ENCODE measurements at regions not wholly inside any gene's neighbourhood (a gene's known extent, or its start where the extent isn't known, plus 50 kb on each side); places are given as distances from the start of the nearest gene placed in this dataset.

DNA sequence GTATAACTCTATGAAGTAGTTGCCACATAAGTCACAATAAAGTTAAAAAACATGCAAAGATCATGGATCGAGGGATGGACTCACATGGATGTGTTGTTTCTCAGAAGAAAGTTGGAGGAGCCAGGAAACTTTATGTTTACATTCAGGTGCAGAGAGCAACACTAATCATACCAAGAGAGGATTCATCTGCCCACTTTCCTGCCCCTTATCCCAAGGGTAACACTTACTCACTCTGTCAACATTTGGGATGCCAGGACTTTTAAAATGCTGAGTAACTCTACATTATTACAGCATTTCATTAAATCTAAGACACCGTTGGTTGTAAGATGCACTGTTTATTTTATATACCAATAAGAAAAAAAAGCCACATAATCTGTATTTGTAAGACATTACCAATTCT lies 170.4 kb downstream of the KCNE4 start:
- DNase-seq (ENCODE audit: extremely low read depth, low read depth) = peak; percentile 74

DNA sequence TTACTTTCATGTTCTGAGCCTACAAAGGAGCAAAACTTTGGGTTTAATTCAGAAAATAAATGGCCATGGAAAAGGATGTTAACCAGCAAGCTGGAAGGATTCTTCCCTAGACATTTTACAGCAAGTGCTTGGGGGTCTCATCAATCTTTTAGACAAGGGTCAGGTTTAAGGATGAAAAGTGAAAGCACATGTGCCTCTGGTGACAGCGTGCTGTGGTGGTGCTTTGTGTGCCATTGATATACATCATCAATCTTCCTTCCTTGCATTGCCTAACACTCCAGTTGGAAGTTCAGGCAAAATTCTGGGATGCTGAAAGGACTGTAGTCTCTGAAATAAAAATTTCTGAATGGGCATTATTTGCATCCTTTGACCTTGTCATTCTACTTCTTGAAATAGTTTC lies 171.2 kb downstream of the KCNE4 start:
- DNase-seq (ENCODE audit: extremely low read depth, low read depth) = no peak

DNA sequence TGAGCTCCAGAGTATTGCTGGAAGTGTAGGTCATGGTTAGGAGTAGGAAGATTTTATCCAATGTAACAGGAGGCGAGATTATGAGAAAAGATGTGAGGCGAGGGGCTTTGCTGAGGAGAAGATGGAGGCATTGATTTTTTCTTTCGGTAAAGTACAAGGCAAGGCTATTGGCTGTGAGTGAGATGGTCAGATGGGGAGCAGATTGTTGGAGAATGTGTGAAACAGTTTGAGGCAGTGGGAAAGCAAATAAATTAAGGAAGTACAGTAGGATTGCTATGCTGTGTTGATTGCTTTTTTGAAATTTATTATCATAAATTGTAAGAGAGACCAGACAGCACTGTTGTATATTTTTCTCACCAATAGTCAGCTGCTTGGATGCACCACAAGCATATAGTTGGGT lies 173.3 kb downstream of the KCNE4 start:
- no peak for DNase-seq (ENCODE audit: extremely low read depth, low read depth)

DNA sequence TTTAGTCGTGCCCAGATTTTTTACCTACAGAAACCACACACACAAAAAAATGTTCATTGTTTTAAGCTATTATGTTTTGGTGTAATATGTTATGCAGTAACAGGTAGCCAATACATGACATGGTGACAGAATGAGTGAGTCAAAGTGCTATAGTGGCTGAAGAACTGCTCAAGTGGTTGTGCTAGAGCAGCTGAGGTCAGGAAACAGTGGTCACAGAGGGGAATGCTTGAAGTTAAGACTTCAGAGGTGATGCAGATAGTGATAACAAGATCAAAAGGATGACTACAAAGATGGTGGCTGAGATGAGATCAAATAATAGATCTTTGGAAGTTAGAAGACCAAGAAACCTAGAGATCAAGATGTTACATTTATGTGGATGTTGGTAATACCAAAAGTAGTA lies 174.3 kb downstream of the KCNE4 start:
- no peak for DNase-seq (ENCODE audit: extremely low read depth, low read depth)

DNA sequence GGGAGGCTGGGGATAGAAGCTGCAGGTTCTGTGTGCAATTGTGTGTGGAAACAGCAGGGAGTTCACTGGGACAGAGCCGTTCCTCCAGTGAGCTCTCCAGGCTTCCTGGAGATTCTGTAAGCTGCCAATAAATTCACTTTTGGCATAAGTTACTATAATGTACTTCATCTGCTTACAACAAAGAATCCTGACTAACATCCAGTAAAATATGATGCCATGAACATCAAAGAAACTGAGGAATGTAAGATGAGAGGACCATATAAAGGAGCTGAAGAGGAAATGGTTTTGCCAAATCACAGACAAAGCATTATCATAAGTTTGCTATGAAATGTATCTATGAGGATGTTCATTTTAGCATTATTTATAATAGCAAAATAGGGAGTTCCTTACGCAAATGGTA lies 175.3 kb downstream of the KCNE4 start:
- DNase-seq (ENCODE audit: extremely low read depth, low read depth) = no peak

DNA sequence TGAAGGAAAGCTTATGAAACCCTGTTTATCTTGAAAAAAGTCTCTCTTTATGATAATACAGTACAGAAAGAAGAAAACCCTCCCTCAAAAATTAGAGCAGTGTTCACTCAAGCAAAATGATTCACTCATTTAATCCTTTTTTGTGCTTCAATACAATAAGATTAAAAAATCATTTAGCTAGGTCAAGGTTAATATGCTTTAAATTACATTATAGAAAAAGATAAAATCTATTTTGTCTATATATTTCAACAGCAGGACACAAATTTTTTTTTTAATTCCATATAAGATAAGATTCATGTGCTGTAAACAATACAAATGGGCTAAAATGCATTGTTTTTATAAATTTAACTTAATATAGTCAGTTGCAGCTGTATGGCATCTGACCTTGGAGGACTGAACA lies 176.9 kb downstream of the KCNE4 start:
- DNase-seq (ENCODE audit: extremely low read depth, low read depth) = no peak

DNA sequence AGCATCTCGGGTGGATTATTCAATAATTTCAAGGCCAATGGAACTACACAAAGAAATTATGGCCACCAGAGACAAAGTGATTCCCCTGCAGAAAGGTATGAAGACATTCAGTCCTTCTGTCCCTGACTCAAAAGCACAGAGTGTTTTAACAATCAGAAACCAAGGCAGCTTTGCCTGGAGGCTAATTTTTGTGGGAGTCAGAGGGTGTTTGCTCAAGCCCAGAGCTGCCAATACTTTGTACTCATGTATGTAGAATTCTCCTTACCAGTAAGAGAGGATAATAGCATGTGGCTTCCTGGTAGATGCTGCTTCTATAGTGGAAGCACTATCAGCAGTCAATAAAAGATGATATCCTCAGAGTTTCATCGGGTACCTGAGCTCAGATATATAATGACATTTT lies 178.4 kb downstream of the KCNE4 start:
- DNase-seq (ENCODE audit: extremely low read depth, low read depth) = no peak

DNA sequence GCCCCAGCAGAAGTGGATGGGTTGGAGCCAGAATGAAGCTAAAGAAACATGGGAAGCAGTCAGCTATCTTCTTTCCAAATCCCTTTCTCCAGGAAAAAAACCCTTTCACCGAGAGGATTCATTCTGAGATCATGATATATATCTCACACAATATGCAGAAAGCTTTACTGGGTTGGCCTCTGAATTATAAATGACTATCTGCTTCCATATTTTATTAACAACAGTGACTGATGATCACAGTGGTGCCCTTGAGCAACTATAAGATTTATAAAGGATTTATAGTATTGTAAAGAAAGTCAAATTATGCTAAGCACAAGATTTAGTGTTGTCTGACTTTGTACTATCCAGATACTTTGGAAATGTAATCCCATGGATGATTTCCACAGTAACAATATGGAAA lies 180.3 kb downstream of the KCNE4 start:
- DNase-seq (ENCODE audit: extremely low read depth, low read depth) = no peak

DNA sequence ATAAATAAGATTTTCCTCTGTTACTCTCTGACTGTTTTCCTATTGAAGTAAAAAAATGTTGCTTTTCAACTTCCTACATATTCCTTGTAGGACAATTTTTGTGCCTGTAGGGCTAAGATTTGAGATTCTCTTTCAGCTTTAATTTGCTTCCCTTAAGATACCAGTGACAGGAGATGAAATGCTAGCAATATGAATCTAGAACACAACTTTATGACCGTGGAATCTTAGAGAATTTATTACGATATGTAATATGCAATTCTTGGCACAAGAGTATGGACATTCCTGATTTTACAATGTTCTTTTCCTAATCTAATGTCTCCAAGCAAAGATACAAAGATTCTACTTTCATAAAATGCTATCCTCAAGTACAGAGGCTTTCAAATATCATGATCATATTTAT lies 180.9 kb downstream of the KCNE4 start:
- DNase-seq (ENCODE audit: extremely low read depth, low read depth) = no peak

DNA sequence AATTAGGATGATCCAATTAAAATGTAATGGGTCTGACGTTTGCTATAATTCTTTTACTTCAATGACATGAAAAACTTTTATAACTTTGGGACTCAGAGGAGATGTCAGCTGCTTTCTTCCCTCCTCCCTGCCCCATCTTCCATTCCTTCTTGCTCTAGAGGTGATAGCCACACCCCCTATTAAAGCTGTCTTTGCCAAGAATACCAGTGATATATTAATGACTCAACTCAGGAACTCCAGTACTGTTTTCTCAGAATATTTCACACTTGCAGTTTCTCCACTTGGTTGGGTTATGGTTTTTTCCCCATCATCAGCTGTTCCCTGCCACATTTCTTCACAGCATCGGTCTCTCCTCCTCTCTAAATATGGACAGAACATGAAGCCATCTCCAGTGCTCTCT lies 184.0 kb downstream of the KCNE4 start:
- DNase-seq (ENCODE audit: extremely low read depth, low read depth) = no peak

DNA sequence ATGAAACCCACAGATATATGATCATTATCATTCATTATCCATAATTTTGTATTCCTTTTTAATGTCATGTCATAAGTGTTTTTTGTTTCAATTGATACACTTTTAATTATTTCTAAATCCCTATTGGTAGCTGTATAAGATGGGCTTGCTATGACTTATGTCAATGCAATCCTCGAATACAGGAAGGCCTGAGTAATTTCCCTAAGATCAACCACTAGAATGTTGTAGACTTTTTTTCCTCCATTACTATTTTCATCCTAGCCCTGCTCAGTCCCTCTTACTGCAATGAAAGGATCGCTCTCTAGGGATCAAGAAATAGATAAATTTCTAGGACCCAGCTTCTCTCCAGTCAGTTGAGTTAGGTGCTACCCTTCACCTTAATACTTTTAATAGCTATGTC lies 186.3 kb downstream of the KCNE4 start:
- DNase-seq (ENCODE audit: extremely low read depth, low read depth) = no peak

DNA sequence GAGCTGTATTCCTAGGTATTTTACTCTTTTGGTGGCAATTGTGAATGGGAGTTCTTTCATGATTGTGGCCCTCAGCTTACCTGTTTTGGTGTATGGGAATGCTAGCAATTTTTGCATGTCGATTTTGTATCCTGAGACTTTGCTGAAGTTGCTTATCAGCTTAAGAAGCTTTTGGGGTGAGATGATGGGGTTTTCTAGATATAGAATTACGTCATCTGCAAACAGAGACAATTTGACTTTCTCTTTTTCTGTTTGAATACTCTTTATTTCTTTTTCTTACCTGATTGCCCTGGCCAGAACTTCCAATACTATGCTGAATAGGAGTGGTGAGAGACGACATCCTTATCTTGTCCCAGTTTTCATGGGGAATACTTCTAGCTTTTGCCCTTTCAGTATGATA lies 191.2 kb downstream of the KCNE4 start:
- no peak for DNase-seq (ENCODE audit: extremely low read depth, low read depth)

DNA sequence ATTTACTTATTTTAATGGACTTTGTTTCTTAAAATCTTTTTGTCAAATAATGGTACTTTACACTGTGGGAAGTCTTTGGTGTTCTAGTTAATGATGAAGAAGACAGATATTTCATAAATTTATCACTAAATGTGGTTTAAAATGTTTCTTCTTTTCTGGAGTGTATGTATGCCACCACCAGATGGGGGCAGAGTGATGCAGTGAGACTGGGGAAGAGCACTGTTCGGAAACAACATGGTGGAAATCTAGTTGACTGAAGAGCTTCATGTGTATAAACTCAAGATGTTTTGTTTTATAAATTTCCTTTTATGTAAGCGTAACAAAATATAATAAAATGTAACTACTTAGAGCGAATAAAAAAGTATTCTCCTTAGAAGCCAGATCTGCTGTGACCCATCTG lies 195.1 kb downstream of the KCNE4 start:
- peak; percentile 12 for DNase-seq (ENCODE audit: extremely low read depth, low read depth)

DNA sequence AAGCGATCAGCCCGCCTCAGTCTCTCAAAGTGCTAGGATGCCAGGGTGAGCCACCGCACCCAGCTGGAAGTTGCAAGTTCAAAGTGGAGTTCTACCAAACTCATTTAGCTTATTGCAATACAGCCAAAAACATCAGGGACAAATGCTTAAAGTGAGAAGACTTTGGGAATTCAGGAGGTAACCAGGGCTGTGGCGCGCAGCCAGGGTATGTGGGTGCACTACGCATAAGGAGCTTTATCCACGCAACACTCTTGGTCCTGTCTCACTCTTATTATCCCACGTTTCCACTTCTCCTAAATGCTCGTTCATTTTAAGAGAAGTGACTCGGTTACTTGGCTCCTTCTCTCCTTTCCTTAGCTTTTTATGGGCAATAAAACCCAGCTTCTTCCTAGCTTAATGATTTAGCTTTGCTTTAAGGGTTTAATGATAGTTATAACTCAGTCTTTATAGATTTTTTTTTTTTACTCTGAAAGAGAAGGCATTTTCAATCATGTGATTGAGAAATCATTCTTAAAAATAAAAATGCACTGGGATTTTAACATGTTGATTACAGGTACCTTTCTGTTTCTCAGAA lies 199.8 kb downstream of the KCNE4 start:
- DNase-seq (ENCODE audit: extremely low read depth, low read depth) = no peak

DNA sequence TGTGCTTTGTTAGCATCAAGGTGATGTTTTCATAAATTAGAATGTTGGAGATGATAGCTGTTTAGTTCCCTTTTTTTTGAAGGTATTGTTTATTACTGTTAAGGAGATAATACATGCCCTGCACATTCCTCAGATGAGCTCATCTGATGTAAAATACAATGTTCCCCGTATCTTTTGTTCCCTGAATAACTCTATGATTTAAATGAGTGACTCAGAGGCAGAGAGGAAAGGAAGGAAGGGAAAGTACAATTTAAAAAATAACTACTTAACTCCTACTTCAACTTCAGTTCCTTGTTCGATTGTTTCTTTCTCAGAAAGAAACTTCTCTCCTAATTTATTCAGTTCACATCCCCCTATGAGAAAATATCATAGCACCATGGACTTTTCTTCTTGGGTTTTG lies 208.7 kb downstream of the KCNE4 start:
- no peak for DNase-seq (ENCODE audit: extremely low read depth, low read depth)

DNA sequence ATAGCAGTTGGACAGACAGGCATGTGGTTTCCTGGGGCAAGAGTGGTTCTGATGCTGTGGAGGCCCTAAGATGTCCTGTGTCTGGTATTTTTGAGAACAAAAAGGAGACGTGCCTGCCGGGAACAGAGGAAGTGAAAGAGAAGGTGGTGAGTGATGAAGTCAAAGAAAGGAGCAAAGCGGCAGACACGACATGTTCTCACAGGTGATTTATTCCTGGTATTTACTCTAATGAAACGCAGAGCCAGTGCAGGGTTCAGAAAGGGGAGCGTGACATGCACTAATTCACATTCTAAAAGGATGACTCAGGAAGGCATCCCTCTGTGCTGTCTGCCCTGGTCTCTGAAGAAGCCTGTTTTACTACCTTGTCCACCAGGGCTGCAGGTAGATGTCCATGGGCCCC lies 211.0 kb downstream of the KCNE4 start:
- no peak for DNase-seq (ENCODE audit: extremely low read depth, low read depth)

DNA sequence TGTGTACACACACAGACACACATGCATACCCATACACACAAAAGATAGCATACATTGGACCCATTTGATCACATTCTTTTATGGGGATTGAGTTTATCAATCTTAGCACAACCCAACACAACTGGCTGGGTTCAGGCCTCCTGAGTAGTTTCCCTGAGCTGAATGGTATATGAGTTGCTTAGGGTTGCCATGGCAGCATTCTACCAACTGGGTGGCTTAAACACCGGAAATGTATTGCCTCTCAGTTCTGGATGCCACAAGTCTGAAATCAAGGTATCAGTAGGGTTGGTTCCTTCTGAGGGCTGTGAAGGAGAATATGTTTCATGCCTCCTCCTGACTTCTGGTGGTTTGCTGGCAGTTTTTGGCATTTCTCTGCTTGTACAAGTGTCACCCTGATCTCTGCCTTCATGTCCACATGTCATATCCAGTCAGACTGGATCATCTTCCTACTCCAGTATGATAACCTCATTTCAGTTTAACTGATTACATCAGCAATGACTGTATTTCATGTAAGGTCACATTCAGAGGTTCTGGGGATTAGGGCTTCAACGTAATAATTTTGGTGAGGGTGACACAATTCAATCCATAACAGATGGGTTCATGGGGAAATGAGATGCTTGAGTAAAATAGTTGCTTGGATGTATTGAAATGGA lies 212.7 kb downstream of the KCNE4 start:
- DNase-seq (ENCODE audit: extremely low read depth, low read depth) = no peak

DNA sequence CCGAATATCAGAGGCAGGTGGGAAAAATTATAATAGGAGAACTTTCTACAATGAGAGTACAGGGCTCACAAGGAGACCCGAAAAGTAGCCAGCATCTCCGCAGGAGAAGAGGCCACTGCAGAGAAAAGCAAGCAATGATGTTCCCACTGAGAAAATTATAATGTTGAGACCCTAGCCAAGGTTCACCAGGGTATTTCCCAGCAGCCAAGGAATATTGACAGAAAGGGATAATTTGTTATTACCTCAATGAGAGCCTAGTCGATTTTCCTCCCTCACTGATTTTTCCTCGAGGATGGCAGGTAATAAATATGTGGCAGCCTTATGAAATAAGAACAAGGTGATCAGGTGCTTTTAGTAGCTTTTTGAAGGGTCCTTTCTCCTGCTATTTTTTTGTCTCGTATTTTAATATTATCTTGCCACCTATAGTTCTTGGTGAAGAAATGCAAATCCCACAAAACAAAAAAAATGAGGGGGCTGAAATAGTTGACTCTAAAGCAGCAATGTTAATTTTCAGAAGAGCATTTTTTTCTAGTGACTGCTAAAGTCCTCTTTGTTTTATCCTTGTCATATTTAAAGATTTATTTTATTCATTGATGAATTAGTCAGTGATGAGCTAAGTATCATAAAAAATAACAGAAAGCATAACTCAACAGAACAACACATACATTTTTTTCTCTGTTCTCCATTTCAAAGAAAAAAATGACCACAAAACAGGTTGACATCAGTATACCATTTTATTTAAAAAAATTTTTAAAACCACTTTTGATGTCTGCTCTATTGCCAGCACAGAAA lies 215.4 kb downstream of the KCNE4 start:
- no peak for DNase-seq (ENCODE audit: extremely low read depth, low read depth)

DNA sequence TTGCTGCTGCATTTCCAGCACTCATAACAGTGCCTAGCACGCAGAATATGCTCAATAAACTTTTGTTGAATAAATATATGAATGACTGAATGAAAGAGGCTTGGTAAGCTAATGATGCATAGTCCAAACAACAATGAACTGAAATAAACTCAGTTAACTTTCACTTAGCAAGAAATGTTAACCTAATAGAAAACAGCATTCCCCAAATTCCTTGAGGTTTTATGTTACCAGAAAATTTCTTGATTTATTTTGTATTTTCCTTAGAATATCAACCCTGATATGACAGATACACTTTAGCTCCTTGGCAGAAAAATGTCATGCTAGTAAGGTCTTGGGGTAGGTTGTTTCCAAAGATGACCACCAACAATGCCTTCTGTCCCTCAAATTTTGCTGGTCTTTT lies 217.4 kb downstream of the KCNE4 start:
- no peak for DNase-seq (ENCODE audit: extremely low read depth, low read depth)

DNA sequence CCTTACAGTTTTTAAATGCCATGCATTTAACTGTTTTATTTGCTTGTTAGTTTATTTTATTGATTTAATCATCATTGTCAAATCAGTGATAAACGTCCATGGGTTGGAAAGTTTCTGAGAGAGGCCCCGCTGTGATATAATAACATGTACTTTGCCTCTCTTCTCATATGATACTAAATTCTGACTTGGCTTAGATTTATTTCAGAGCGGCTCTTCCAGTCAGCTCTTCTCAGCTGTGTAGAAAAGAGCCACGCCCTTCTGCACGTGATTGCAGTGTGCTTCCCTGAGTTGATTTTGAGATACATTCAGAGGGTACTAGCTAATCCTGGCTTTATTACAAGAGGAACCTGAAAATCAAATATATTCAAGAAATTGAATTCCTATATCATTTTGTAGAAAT lies 218.6 kb downstream of the KCNE4 start:
- no peak for DNase-seq (ENCODE audit: extremely low read depth, low read depth)

DNA sequence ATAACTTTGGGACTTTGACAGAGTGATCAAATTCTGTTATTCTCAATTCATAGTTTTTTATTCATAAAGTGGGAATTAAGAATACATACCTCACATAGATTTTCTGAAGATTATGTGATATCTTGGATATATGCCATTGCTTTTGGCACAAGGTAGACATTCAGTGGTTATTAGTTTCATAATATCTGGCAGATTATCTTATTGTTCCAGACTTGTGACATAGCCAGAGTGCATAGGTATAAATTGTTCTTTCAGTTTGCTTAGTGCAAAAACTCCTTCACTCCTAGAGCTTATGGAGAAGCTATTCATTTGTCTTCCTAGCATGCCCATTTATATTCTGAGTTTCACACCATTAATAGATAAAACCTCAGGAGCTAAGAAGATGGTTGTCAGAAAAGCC lies 222.0 kb downstream of the KCNE4 start:
- DNase-seq (ENCODE audit: extremely low read depth, low read depth) = no peak

DNA sequence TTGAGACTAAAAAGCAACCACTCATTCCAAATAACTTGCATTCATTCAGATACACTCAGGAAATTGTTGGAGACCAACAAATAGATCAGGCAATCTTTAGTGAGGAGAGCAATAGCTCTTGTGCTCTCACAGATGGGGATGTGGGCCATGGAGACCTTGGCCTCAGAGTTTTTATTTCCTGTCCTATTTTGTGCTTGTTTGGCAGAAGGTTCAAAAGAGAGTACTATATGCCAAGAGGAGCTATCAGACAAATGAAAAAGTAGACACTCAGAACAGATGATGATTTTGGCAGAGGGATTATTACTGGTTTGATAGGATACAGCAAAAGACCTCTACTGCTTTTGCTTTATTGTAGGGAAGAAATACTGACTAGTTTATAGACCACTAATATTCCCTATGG lies 230.2 kb downstream of the KCNE4 start:
- DNase-seq (ENCODE audit: extremely low read depth, low read depth) = no peak

Data from NCI-H460 (cell line).